Testis (tissue), 2 donors: ENCODE measurements at regions not wholly inside any gene's neighbourhood (a gene's known extent, or its start where the extent isn't known, plus 50 kb on each side); places are given as distances from the start of the nearest gene placed in this dataset.

ENCODE experiments used
- DNase-seq: peaks from one replicate; pipeline ENCODE4 v3.0.0-alpha.2; 2019
- H3K27ac ChIP-seq, 2 donors: fragments of 200-600 bp; sonication (generic); one replicate each; pipeline ENCODE4 v1.5.1; 2019
- H3K27me3 ChIP-seq: fragments of 200-600 bp; sonication (generic); one replicate; pipeline ENCODE4 v1.5.1; 2019
- H3K36me3 ChIP-seq: fragments of 200-600 bp; sonication (generic); one replicate; pipeline ENCODE4 v1.5.1; 2017; ENCODE audit warnings: low read depth; ENCODE audit errors: missing control alignments
- H3K4me1 ChIP-seq: fragments of 200-600 bp; sonication (generic); one replicate; pipeline ENCODE4 v1.5.1; 2019
- H3K4me3 ChIP-seq, 2 donors: fragments of 200-600 bp; sonication (generic); one replicate each; pipeline ENCODE4 v1.5.1; 2017 to 2019
- H3K9me3 ChIP-seq: fragments of 200-600 bp; sonication (generic); one replicate; pipeline ENCODE4 v1.5.1; 2017
- CTCF ChIP-seq, 3 experiments: fragments of 450-650 bp in 2 of 3; fragments of 200-600 bp in 1 of 3; sonication (generic) in 1 of 3; IDR thresholded peaks; one replicate each; pipeline ENCODE4 v1.5.1; 2016 to 2019; ENCODE audit warnings: antibody characterized with exemption in 3 of 3, mild to moderate bottlenecking in 2 of 3, moderate library complexity in 1 of 3
- POLR2A ChIP-seq: fragments of 450-650 bp; IDR thresholded peaks from one replicate; pipeline ENCODE4 v1.6.1; 2017; ENCODE audit warnings: antibody characterized with exemption, mild to moderate bottlenecking, moderate library complexity
- WGBS, 2 donors: methylation state at CpG; one replicate each; pipeline ENCODE4 v1.1.5; 2018; 5-methylcytosine and 5-hydroxymethylcytosine counted together
- intact Hi-C: fragments of 100-400 bp; cut with DNase I; formaldehyde crosslinking; loops from one replicate; pipeline ENCODE4 v1.15.1; 2023; ENCODE audit warnings: low total_unique reads

GRCh38 chr5:90338712-90339372 lies 70.7 kb downstream of the CETN3 start:
- no peaks in the 10 kb centered on the region for H3K4me1 ChIP-seq
- TF ChIP-seq CTCF (IDR thresholded peaks at IDR 0.05) (no peak), POLR2A (no peak)
- intact Hi-C loops: no loop called here
- DNase-seq: no peak
- no peaks in the 10 kb centered on the region for H3K9me3 ChIP-seq
- H3K36me3 ChIP-seq: no peaks in the 10 kb centered on the region
- H3K4me3 ChIP-seq: no peak overlapping the region
- H3K27ac ChIP-seq: no peak overlapping the region
- H3K27me3 ChIP-seq: no peaks in the 10 kb centered on the region
- WGBS, 2 donors: 65 to 69% methylated on average over 5 of the region's 5 CpGs

DNA sequence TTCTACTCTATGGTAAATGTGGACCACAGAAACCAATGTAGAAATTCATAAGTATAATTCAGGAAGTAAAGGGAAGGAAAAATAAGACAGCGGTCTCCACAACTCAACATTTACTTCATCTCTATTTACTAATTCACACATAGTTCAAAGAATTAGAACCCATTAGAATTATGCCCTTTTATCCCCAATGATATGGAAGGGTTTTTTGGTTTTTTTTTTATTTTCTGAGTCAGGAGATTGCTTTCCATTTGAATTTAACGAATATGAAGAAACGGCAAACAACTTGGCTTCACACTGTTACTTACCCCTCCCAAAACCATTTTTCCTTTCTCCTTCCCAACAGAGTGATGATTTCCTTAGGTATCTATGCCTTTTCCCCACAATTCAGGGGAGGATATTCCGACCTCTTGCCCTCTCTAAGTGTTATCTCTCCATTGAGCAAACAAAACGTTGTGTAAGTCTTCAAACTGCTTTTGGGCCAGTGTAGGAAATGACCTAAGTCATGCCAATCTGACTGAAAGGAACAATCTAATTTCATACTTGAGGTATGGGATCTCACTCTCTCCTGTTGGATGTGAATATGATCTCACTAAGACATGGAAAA lies 72.0 kb downstream of the CETN3 start:
- DNase-seq: no peak
- 72 to 74% methylated on average over 5 of the region's 5 CpGs for WGBS, 2 donors
- Histone ChIP-seq H3K9me3 (no peaks in the 10 kb centered on the region), H3K4me1 (no peaks in the 10 kb centered on the region), H3K36me3 (no peaks in the 10 kb centered on the region), H3K27ac (no peak overlapping the region), H3K27me3 (no peaks in the 10 kb centered on the region), H3K4me3 (no peak overlapping the region)
- TF ChIP-seq CTCF (IDR thresholded peaks at IDR 0.05) (no peak), POLR2A (no peak)
- intact Hi-C loops: no loop called here

GRCh38 chr5:90336752-90337151 lies 72.8 kb downstream of the CETN3 start:
- intact Hi-C loops: no loop called here

DNA sequence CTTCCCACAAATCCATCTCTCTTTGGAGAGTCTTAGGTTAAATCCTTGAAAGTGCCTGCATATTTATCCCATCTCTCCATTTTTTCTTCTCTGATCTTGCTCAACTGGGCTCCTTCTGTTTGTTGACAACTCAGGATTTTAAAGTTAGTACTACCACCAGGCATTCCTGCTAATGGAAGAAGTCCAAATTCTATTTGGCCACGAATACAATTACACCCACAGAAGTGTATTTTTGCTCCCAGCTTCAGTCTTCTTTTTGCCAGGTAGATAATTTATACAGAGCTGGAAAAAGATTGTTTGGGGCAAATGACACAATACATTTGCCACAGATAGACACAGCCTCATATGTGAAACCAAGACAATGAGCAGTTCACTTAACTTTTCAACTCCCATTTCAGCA lies 74.8 kb downstream of the CETN3 start:
- H3K36me3 ChIP-seq: no peaks in the 10 kb centered on the region
- intact Hi-C loops: no loop called here
- no peak for DNase-seq

More at GRCh38 chr5:90336752-90337151, 72.8 kb downstream of the CETN3 start:
- no peak for DNase-seq
- Histone ChIP-seq H3K27ac (no peak overlapping the region), H3K4me3 (no peak overlapping the region), H3K36me3 (no peaks in the 10 kb centered on the region), H3K27me3 (no peaks in the 10 kb centered on the region), H3K9me3 (no peaks in the 10 kb centered on the region), H3K4me1 (no peaks in the 10 kb centered on the region)
- no peak for TF ChIP-seq POLR2A
- no peak for TF ChIP-seq CTCF (IDR thresholded peaks at IDR 0.05)

More for the DNA sequence above, 74.8 kb downstream of the CETN3 start:
- WGBS, 2 donors: 52 to 63% methylated on average over 1 of the region's 1 CpG
- H3K9me3 ChIP-seq: no peaks in the 10 kb centered on the region
- no peak overlapping the region for H3K27ac ChIP-seq
- no peaks in the 10 kb centered on the region for H3K4me1 ChIP-seq
- H3K27me3 ChIP-seq: no peaks in the 10 kb centered on the region
- H3K4me3 ChIP-seq: no peak overlapping the region
- TF ChIP-seq POLR2A: no peak
- TF ChIP-seq CTCF (IDR thresholded peaks at IDR 0.05): no peak
